GM13976 (cell line): ENCODE measurements at regions not wholly inside any gene's neighbourhood (a gene's known extent, or its start where the extent isn't known, plus 50 kb on each side); places are given as distances from the start of the nearest gene placed in this dataset.

ENCODE experiments used
- DNase-seq: peaks from one replicate; pipeline ENCODE4 v3.0.0; 2012; ENCODE audit warnings: low spot score
- CTCF ChIP-seq: IDR thresholded peaks from 2 replicates; pipeline ENCODE4 v1.5.1; 2012; ENCODE audit warnings: borderline replicate concordance, mild to moderate bottlenecking; ENCODE audit not compliant: insufficient read depth; ENCODE audit errors: extremely low read depth, missing control alignments, control extremely low read depth
- in situ Hi-C: fragments of 300-500 bp; cut with MboI; formaldehyde crosslinking; loops from one replicate; pipeline ENCODE4 v1.12.0; 2022; ENCODE audit warnings: low sequenced_read_pairs, mixed read lengths, inconsistent platforms; ENCODE audit not compliant: unreplicated experiment

- in situ Hi-C loops = no loop called here
- no peak for TF ChIP-seq CTCF
- no peak for DNase-seq
These were observed 124.3 kb downstream of the CENPW start for GRCh38 chr6:126464245-126464644.

GRCh38 chr6:126475449-126475848 is 135.5 kb downstream of the CENPW start:
- DNase-seq = no peak
- in situ Hi-C loops = no loop called here
- TF ChIP-seq CTCF = no peak

- TF ChIP-seq CTCF = no peak
- no peak for DNase-seq
- in situ Hi-C loops = no loop called here
These were observed 137.8 kb downstream of the CENPW start for GRCh38 chr6:126477678-126478077.

GRCh38 chr6:126480268-126480667 is 140.4 kb downstream of the CENPW start:
- in situ Hi-C loops = no loop called here
- no peak for TF ChIP-seq CTCF
- DNase-seq = no peak

- DNase-seq = no peak
- in situ Hi-C loops = no loop called here
- no peak for TF ChIP-seq CTCF
These were observed 141.4 kb downstream of the CENPW start for GRCh38 chr6:126481319-126481718.

- DNase-seq = no peak
- in situ Hi-C loops = no loop called here
- TF ChIP-seq CTCF = no peak
These were observed 164.9 kb downstream of the CENPW start for GRCh38 chr6:126504792-126505191.

GRCh38 chr6:126513198-126513597 is 173.3 kb downstream of the CENPW start:
- in situ Hi-C loops = no loop called here
- DNase-seq = no peak
- TF ChIP-seq CTCF = no peak
